HFFc6 (cell line): ENCODE measurements at regions not wholly inside any gene's neighbourhood (a gene's known extent, or its start where the extent isn't known, plus 50 kb on each side); places are given as distances from the start of the nearest gene placed in this dataset.
"Not testable (repeated sequence)": the region's sequence is repeated elsewhere in the genome, so short reads cannot be mapped to it uniquely, and the experiment has no call there.

Experiments
- DNase-seq: peaks from one replicate; pipeline ENCODE4 v3.0.0-alpha.2; 2018
- H3K27ac Mint-ChIP-seq: 2 replicates; pipeline ENCODE4 v1.8.0; 2020; ENCODE audit warnings: mild to moderate bottlenecking, mixed read lengths
- H3K27me3 Mint-ChIP-seq: 2 replicates; pipeline ENCODE4 v1.8.0; 2021; ENCODE audit warnings: mild to moderate bottlenecking, moderate library complexity, mixed read lengths; ENCODE audit not compliant: insufficient read depth
- H3K36me3 Mint-ChIP-seq: 2 replicates; pipeline ENCODE4 v1.8.0; 2021; ENCODE audit warnings: low read depth, mixed read lengths
- H3K4me1 Mint-ChIP-seq: 2 replicates; pipeline ENCODE4 v1.8.0; 2020; ENCODE audit warnings: low read depth, mixed read lengths
- H3K4me3 Mint-ChIP-seq: 2 replicates; pipeline ENCODE4 v1.8.0; 2020; ENCODE audit warnings: mild to moderate bottlenecking, moderate library complexity, mixed read lengths
- H3K9me3 Mint-ChIP-seq: 2 replicates; pipeline ENCODE4 v1.8.0; 2020; ENCODE audit warnings: mild to moderate bottlenecking, mixed read lengths
- CTCF ChIP-seq: fragments of 200-600 bp; sonication (generic); IDR thresholded peaks from 2 replicates; pipeline ENCODE4 v1.5.0; 2021; ENCODE audit warnings: antibody characterized with exemption, mild to moderate bottlenecking

- Mint-ChIP-seq H3K9me3 (0 out of 2 replicates have a peak, but pooled peaks cover 3% of the 10 kb centered on the region), H3K4me3 (no peak overlapping the region), H3K4me1 (peaks cover 8% of the 10 kb centered on the region), H3K36me3 (peaks cover 6% of the 10 kb centered on the region), H3K27ac (no peak overlapping the region), H3K27me3 (no peaks in the 10 kb centered on the region)
- DNase-seq, result no peak
- TF ChIP-seq CTCF, result no peak
These were observed 901.9 kb downstream of the OTOL1 start for GRCh38 chr3:162398554-162398953.

- DNase-seq, result no peak
- H3K36me3 Mint-ChIP-seq, result no peaks in the 10 kb centered on the region; the same call in 1 of the 2 replicates
- H3K4me1 Mint-ChIP-seq, result peaks cover 8% of the 10 kb centered on the region
- no peaks in the 10 kb centered on the region for H3K27me3 Mint-ChIP-seq
- H3K9me3 Mint-ChIP-seq, result 0 out of 2 replicates have a peak, but pooled peaks cover 3% of the 10 kb centered on the region
- no peak overlapping the region for H3K4me3 Mint-ChIP-seq
- TF ChIP-seq CTCF, result no peak; the same call in 1 of the 2 replicates
- H3K27ac Mint-ChIP-seq, result no peak overlapping the region
These were observed 904.1 kb downstream of the OTOL1 start for GRCh38 chr3:162400697-162401096.

- not testable (repeated sequence) for H3K9me3 Mint-ChIP-seq, DNase-seq, H3K27ac Mint-ChIP-seq, H3K36me3 Mint-ChIP-seq, H3K4me3 Mint-ChIP-seq, H3K27me3 Mint-ChIP-seq, H3K4me1 Mint-ChIP-seq
These were observed 914.9 kb downstream of the OTOL1 start for GRCh38 chr3:162411556-162411955.

GRCh38 chr3:162421721-162422120, 925.1 kb downstream of the OTOL1 start:
- Mint-ChIP-seq H3K27ac (no peak overlapping the region), H3K9me3 (no peaks in the 10 kb centered on the region), H3K4me1 (no peaks in the 10 kb centered on the region), H3K36me3 (no peaks in the 10 kb centered on the region), H3K27me3 (no peaks in the 10 kb centered on the region), H3K4me3 (no peak overlapping the region)
- no peak for TF ChIP-seq CTCF
- DNase-seq, result no peak

- no peak for DNase-seq
These were observed 931.6 kb downstream of the OTOL1 start for GRCh38 chr3:162428192-162428591.

GRCh38 chr3:162435750-162436149, 939.1 kb downstream of the OTOL1 start:
- no peak overlapping the region for H3K27ac Mint-ChIP-seq
- H3K4me3 Mint-ChIP-seq, result no peak overlapping the region
- H3K27me3 Mint-ChIP-seq, result no peaks in the 10 kb centered on the region
- H3K36me3 Mint-ChIP-seq, result peaks cover 12% of the 10 kb centered on the region
- H3K9me3 Mint-ChIP-seq, result peaks cover 15% of the 10 kb centered on the region
- TF ChIP-seq CTCF, result no peak
- peaks cover 24% of the 10 kb centered on the region for H3K4me1 Mint-ChIP-seq
- DNase-seq, result no peak

More at GRCh38 chr3:162428192-162428591, 931.6 kb downstream of the OTOL1 start:
- peaks cover 11% of the 10 kb centered on the region for H3K36me3 Mint-ChIP-seq
- peaks cover 14% of the 10 kb centered on the region; the same call in 1 of the 2 replicates for H3K4me1 Mint-ChIP-seq
- H3K27ac Mint-ChIP-seq, result no peak overlapping the region
- no peak overlapping the region for H3K4me3 Mint-ChIP-seq
- no peak for TF ChIP-seq CTCF
- H3K9me3 Mint-ChIP-seq, result no peaks in the 10 kb centered on the region; the same call in 1 of the 2 replicates
- H3K27me3 Mint-ChIP-seq, result no peaks in the 10 kb centered on the region
